Coronary artery (tissue), 2 donors: ENCODE measurements at regions not wholly inside any gene's neighbourhood (a gene's known extent, or its start where the extent isn't known, plus 50 kb on each side); places are given as distances from the start of the nearest gene placed in this dataset.

Experiments used
- DNase-seq: peaks from one replicate; pipeline ENCODE4 v3.0.0-alpha.2; 2017; ENCODE audit warnings: low spot score
- H3K27ac ChIP-seq, 2 donors: fragments of 200-600 bp; sonication (generic); one replicate each; pipeline ENCODE4 v1.5.1; 2016 to 2019
- H3K4me3 ChIP-seq: fragments of 200-600 bp; sonication (generic); 2 replicates; pipeline ENCODE4 v1.5.1; 2016; ENCODE audit warnings: mild to moderate bottlenecking, moderate library complexity
- TF ChIP-seq, protein P1 (sequence below): fragments of 200-600 bp; sonication (generic); IDR thresholded peaks from one replicate; pipeline ENCODE4 v1.5.1; 2019; ENCODE audit warnings: antibody characterized with exemption

DNA sequence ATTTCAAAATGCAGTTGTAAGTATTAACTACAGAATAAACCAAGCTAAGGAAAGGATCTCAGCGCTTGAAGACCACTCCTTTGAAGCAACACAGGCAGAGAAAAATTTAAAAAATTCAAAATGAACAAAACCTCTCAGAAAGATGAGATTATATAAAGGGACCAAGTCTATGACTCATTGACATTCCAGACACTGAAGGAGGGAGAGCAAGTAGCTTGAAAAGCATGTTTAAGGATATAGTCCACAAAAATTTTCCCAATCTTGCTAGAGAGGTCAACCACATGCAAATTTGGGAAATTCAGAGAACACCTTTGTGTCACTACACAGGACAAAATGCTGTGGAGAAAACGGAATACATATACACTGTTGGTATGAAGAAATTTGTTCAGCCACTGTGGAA is 112.6 kb upstream of the MC4R start:
- Histone ChIP-seq H3K27ac (no peak overlapping the region), H3K4me3 (no peak overlapping the region)
- DNase-seq: no peak
- TF ChIP-seq, protein P1, sequence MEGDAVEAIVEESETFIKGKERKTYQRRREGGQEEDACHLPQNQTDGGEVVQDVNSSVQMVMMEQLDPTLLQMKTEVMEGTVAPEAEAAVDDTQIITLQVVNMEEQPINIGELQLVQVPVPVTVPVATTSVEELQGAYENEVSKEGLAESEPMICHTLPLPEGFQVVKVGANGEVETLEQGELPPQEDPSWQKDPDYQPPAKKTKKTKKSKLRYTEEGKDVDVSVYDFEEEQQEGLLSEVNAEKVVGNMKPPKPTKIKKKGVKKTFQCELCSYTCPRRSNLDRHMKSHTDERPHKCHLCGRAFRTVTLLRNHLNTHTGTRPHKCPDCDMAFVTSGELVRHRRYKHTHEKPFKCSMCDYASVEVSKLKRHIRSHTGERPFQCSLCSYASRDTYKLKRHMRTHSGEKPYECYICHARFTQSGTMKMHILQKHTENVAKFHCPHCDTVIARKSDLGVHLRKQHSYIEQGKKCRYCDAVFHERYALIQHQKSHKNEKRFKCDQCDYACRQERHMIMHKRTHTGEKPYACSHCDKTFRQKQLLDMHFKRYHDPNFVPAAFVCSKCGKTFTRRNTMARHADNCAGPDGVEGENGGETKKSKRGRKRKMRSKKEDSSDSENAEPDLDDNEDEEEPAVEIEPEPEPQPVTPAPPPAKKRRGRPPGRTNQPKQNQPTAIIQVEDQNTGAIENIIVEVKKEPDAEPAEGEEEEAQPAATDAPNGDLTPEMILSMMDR: no peak

DNA sequence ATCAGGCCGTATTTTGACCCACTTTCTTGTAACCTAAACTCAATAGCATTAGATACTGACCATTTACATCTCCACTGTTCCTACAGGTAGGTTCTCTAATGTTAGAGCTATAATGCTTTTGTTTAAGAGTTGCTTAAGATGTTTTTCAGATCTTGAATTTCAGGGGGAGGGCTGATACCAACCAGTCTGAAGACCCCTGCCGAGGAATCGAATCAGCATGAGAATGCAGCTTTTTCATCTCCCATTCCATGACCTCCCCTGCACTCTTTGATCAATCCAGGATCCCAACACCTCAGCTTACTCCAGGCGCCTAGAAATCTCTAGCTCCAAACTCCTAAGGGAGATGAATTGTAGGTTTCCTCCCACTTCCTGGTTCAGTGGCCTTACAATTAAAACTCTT is 120.5 kb upstream of the MC4R start:
- no peak for DNase-seq
- TF ChIP-seq, protein P1: no peak
- Histone ChIP-seq H3K27ac (no peak overlapping the region), H3K4me3 (no peak overlapping the region)

DNA sequence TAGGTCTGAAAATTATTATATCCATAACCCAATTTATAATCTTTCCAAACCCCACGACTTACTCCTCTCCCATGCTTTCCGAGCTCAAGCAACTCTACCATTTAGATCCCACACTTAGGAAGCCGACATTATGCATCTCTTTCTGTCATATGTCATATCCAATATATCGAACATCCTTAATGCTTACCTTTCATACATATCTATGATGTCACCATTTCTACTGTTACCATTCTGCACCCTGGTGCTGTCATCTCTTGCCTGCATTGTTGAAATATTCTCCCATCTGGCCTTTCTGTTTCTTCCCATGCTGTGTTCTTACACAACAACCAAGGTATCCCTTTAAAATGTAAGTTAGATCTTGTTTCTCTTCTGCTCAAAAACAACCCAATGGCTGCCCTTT is 127.1 kb upstream of the MC4R start:
- Histone ChIP-seq H3K27ac (no peak overlapping the region), H3K4me3 (no peak overlapping the region)
- TF ChIP-seq, protein P1: no peak
- no peak for DNase-seq

DNA sequence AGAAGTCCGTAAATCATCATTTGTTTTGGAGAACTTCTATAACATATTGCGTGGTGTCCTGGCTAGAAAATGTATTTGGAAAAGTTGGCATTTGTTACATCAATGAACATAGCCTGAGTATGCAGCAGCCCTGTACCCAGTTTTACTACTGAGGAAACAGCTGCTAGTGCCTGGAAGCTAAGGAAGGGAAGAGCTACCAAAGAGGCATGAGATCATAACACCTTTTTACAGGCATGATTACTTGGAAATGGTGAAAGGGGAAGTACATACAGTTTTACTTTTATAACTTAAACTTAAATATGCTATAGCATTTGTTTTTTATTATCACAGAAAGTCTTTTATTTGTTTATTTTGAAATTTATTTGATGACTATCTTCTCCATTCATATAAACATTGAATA is 128.4 kb upstream of the MC4R start:
- no peak overlapping the region for H3K4me3 ChIP-seq
- H3K27ac ChIP-seq: no peak overlapping the region
- DNase-seq: no peak
- TF ChIP-seq, protein P1: no peak

DNA sequence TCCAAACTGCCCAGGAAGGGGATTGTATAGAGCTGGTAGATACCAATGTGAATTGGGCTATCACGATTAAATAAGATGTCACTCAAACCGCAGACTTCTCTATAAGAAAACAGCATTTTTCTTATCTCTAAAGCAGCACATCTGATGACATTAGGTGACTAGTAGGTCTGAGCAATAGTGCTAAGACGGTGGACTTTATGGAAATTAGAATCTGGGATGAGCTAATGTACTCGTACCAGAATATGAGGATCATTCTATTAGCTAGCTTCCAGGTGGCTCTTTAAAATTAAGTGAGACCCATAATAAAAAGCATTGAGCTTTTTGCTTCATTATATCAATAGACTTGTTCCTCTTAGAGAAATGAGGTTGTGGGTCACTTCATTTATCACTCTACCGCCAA is 130.0 kb upstream of the MC4R start:
- TF ChIP-seq, protein P1: no peak
- no peak for DNase-seq
- Histone ChIP-seq H3K4me3 (no peak overlapping the region), H3K27ac (no peak overlapping the region)

DNA sequence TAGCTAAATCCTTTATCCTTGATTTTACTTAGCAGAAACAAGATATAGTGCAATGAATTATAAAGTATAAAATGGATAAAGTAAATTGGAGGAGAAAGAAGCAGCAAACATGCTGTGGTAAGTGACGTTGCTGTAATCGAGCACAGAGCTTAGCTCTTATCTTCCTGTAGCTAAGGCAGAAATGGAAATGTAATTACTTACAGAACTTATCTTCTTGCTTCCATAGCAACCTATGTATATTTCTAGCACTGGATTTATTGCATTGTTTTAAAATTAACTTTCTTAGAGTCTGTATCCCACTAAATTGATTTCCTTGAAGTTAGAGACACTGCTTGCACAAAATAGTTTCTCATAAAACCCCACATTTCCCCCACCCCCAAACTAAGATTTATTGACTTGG is 130.6 kb upstream of the MC4R start:
- Histone ChIP-seq H3K4me3 (no peak overlapping the region), H3K27ac (no peak overlapping the region)
- no peak for DNase-seq
- TF ChIP-seq, protein P1: no peak

DNA sequence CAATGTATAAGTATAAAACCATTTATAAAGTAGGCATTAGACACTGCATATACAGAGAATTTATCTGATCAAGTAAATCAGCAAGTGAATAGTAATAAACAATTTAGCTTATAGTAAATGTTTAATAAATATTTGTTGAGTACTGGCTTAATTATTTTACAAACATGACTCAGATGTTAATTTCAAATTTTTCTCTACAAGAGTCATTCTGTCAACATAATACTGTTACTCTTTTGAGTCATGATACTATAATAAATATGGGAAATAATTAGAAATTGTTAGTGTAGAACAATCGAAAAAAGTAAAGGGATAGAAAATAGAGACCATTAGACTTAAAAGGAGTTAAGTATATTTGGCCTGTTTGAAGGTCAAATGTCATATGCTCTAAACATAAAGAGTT is 133.6 kb upstream of the MC4R start:
- TF ChIP-seq, protein P1: no peak
- no peak for DNase-seq
- Histone ChIP-seq H3K27ac (no peak overlapping the region), H3K4me3 (no peak overlapping the region)
